Neural cell (in vitro differentiated cells): ENCODE measurements at regions not wholly inside any gene's neighbourhood (a gene's known extent, or its start where the extent isn't known, plus 50 kb on each side); places are given as distances from the start of the nearest gene placed in this dataset.

Experiments used
- CTCF ChIP-seq: fragments of 450-650 bp; IDR thresholded peaks from 2 replicates; pipeline ENCODE4 v1.5.1; 2014; ENCODE audit warnings: antibody characterized with exemption, mild to moderate bottlenecking, moderate library complexity; ENCODE audit not compliant: poor library complexity, severe bottlenecking
- EP300 ChIP-seq: fragments of 450-650 bp; conservative IDR thresholded peaks from 2 replicates; pipeline ENCODE4 v1.6.1; 2014; ENCODE audit warnings: antibody characterized with exemption, mild to moderate bottlenecking, moderate library complexity; ENCODE audit not compliant: poor library complexity, severe bottlenecking
- EZH2 ChIP-seq: fragments of 200-600, 300-800 bp; shearing (Covaris generic), sonication (generic); IDR thresholded peaks from 2 replicates; pipeline ENCODE4 v1.6.1; 2014; ENCODE audit warnings: antibody characterized with exemption, low read length, borderline replicate concordance, mild to moderate bottlenecking; ENCODE audit not compliant: insufficient read depth, poor library complexity, severe bottlenecking
- MXI1 ChIP-seq: fragments of 450-650 bp; conservative IDR thresholded peaks from 2 replicates; pipeline ENCODE4 v1.6.1; 2014; ENCODE audit warnings: antibody characterized with exemption, mild to moderate bottlenecking; ENCODE audit not compliant: poor library complexity, severe bottlenecking
- POLR2AphosphoS5 ChIP-seq: IDR thresholded peaks from 2 replicates; pipeline ENCODE4 v1.6.1; 2012
- RAD21 ChIP-seq: fragments of 450-650 bp; conservative IDR thresholded peaks from 2 replicates; pipeline ENCODE4 v1.6.1; 2014; ENCODE audit warnings: antibody characterized with exemption, mild to moderate bottlenecking, moderate library complexity
- REST ChIP-seq: IDR thresholded peaks from 2 replicates; pipeline ENCODE4 v1.6.1; 2012; ENCODE audit warnings: borderline replicate concordance
- SMC3 ChIP-seq: fragments of 450-650 bp; conservative IDR thresholded peaks from 2 replicates; pipeline ENCODE4 v1.6.1; 2014; ENCODE audit warnings: antibody characterized with exemption, mild to moderate bottlenecking, moderate library complexity; ENCODE audit not compliant: poor library complexity
- TAF1 ChIP-seq: IDR thresholded peaks from 2 replicates; pipeline ENCODE4 v1.6.1; 2012; ENCODE audit warnings: low read depth

GRCh38 chr12:58819985-58820384 lies 100.3 kb downstream of the LRIG3 start:
- TF ChIP-seq CTCF (no peak), POLR2AphosphoS5 (no peak), EZH2 (no peak), REST (no peak), TAF1 (no peak), RAD21 (no peak), EP300 (no peak), SMC3 (no peak), MXI1 (no peak)
